ENCODE measurements at regions not wholly inside any gene's neighbourhood (a gene's known extent, or its start where the extent isn't known, plus 50 kb on each side); places are given as distances from the start of the nearest gene placed in this dataset.

DNA sequence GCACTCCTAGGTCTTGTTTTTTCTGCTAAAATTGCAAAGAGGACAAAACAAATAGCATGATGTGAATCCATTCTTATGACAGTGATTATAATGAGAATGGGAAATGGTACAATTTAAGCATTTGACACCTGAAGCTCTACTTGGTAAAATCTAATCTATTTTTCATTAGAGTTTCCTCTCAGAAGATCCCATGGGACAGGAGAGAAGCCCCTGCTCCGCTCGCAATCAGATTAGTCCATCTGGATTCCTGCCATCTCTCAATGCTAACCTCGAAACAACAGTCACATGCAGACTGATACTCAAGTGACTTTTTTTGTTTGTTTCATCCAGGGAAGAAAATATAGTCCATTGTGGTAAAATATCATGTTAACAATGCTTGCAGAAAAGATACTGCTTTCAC, 107.4 kb upstream of the TOM1L1 start:
- no peaks in the 10 kb centered on the region for H3K9me2 ChIP-seq (ENCODE audit: insufficient read depth, low read length)
- H3K36me3 ChIP-seq (ENCODE audit: insufficient read depth, low read length), result no peaks in the 10 kb centered on the region
- no peaks in the 10 kb centered on the region for H3K79me2 ChIP-seq (replicated peaks; ENCODE audit: insufficient read depth, low read length)
- H2AFZ ChIP-seq (ENCODE audit: low read depth, low read length), result no peak overlapping the region
- no peak overlapping the region for H3K27ac ChIP-seq (ENCODE audit: low read length)
- H3K4me2 ChIP-seq (ENCODE audit: low read length), result no peak overlapping the region
- TF ChIP-seq EZH2 (IDR thresholded peaks at IDR 0.05; ENCODE audit: borderline replicate concordance, insufficient read depth, low read length, poor library complexity, severe bottlenecking) (no peak), REST (IDR thresholded peaks at IDR 0.05; ENCODE audit: borderline replicate concordance) (no peak), CTCF (IDR thresholded peaks at IDR 0.05; ENCODE audit: poor library complexity, severe bottlenecking) (no peak), SMC3 (conservative IDR thresholded peaks at IDR 0.05; ENCODE audit: poor library complexity) (no peak), TAF1 (IDR thresholded peaks at IDR 0.05; ENCODE audit: low read depth) (no peak), POLR2AphosphoS5 (IDR thresholded peaks at IDR 0.05) (no peak), RAD21 (conservative IDR thresholded peaks at IDR 0.05) (no peak), MXI1 (conservative IDR thresholded peaks at IDR 0.05; ENCODE audit: poor library complexity, severe bottlenecking) (no peak), EP300 (conservative IDR thresholded peaks at IDR 0.05; ENCODE audit: poor library complexity, severe bottlenecking) (no peak)
- H3K9ac ChIP-seq (ENCODE audit: low read length), result no peak overlapping the region
- no peaks in the 10 kb centered on the region for H4K20me1 ChIP-seq (ENCODE audit: insufficient read depth)
- no peaks in the 10 kb centered on the region for H3K27me3 ChIP-seq (ENCODE audit: insufficient read depth, low read depth, low read length)
- H3K4me3 ChIP-seq (ENCODE audit: low read length), result no peak overlapping the region
- no peaks in the 10 kb centered on the region for H3K9me3 ChIP-seq (ENCODE audit: low read length)
- no peaks in the 10 kb centered on the region for H3F3A ChIP-seq (ENCODE audit: insufficient read depth, low read length, poor library complexity, severe bottlenecking)

DNA sequence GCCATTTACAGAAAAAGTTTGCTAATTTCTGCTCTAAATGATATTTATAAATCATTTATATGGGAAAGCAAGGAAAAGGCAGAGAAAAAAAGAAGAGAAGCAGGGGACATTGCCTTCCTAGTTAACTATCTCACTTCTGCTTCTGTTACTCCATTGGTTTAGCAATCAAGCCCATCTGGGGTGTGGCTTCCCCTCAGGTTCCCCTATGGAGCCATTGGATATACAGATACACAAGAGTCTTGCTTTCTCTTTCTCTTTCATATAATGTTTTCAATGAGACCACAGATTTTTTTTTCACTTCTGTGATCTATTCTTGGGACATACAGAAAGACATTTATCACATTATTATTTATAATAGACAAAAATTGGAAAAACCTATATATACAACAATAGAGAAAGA, 105.6 kb upstream of the TOM1L1 start:
- Histone ChIP-seq H3K4me2 (ENCODE audit: low read length) (no peak overlapping the region), H3K9me2 (ENCODE audit: insufficient read depth, low read length) (no peaks in the 10 kb centered on the region), H3K9me3 (ENCODE audit: low read length) (no peaks in the 10 kb centered on the region), H3K79me2 (replicated peaks; ENCODE audit: insufficient read depth, low read length) (no peaks in the 10 kb centered on the region), H3K27ac (ENCODE audit: low read length) (no peak overlapping the region), H3F3A (ENCODE audit: insufficient read depth, low read length, poor library complexity, severe bottlenecking) (no peaks in the 10 kb centered on the region), H3K9ac (ENCODE audit: low read length) (no peak overlapping the region), H3K4me3 (ENCODE audit: low read length) (no peak overlapping the region), H4K20me1 (ENCODE audit: insufficient read depth) (no peaks in the 10 kb centered on the region), H3K36me3 (ENCODE audit: insufficient read depth, low read length) (no peaks in the 10 kb centered on the region), H2AFZ (ENCODE audit: low read depth, low read length) (no peak overlapping the region), H3K27me3 (ENCODE audit: insufficient read depth, low read depth, low read length) (no peaks in the 10 kb centered on the region)
- TF ChIP-seq EP300 (conservative IDR thresholded peaks at IDR 0.05; ENCODE audit: poor library complexity, severe bottlenecking), result no peak
- no peak for TF ChIP-seq POLR2AphosphoS5 (IDR thresholded peaks at IDR 0.05)
- TF ChIP-seq CTCF (IDR thresholded peaks at IDR 0.05; ENCODE audit: poor library complexity, severe bottlenecking), result no peak
